Activated naive CD8-positive, alpha-beta T cell treated with anti-CD3 and anti-CD28 coated beads, Interleukin-2, amount 10 ng/mL, durations not matched to agents 7 days and 5 days (primary cell): ENCODE measurements at regions not wholly inside any gene's neighbourhood (a gene's known extent, or its start where the extent isn't known, plus 50 kb on each side); places are given as distances from the start of the nearest gene placed in this dataset.
"Not testable (repeated sequence)": the region's sequence is repeated elsewhere in the genome, so short reads cannot be mapped to it uniquely, and the experiment has no call there.

Source experiments
- ATAC-seq: fragments of 150-1000 bp; cut with Tn5 transposase; one replicate; pipeline ENCODE4 v1.10.0; 2021; ENCODE audit warnings: low read depth, moderate library complexity
- POLR2A ChIA-PET: fragments of 350-600 bp; sonication (Branson Sonifier 250); formaldehyde crosslinking; loops from one replicate; lab custom pipeline; 2021; ENCODE audit warnings: antibody characterized with exemption; lab: Charles Lee
- DNase-seq: peaks from one replicate; pipeline ENCODE4 v3.0.0; 2021
- H3K27ac Mint-ChIP-seq: one replicate; pipeline ENCODE4 v1.8.0; 2022; ENCODE audit warnings: mild to moderate bottlenecking, mixed read lengths
- H3K27me3 Mint-ChIP-seq: one replicate; pipeline ENCODE4 v1.8.0; 2022; ENCODE audit warnings: mild to moderate bottlenecking, moderate library complexity, mixed read lengths
- H3K36me3 Mint-ChIP-seq: one replicate; pipeline ENCODE4 v1.8.0; 2021; ENCODE audit warnings: mild to moderate bottlenecking, mixed read lengths
- H3K4me1 Mint-ChIP-seq: one replicate; pipeline ENCODE4 v1.8.0; 2021; ENCODE audit warnings: mixed read lengths
- H3K4me3 Mint-ChIP-seq: one replicate; pipeline ENCODE4 v1.8.0; 2022; ENCODE audit warnings: mild to moderate bottlenecking, moderate library complexity, mixed read lengths
- H3K9me3 Mint-ChIP-seq: one replicate; pipeline ENCODE4 v1.8.0; 2021; ENCODE audit warnings: mixed read lengths

- H3K27me3 Mint-ChIP-seq, H3K4me3 Mint-ChIP-seq, H3K9me3 Mint-ChIP-seq, POLR2A ChIA-PET, DNase-seq, ATAC-seq, H3K36me3 Mint-ChIP-seq, H3K4me1 Mint-ChIP-seq, H3K27ac Mint-ChIP-seq: not testable (repeated sequence)
Measured at GRCh38 chr6:121895731-121896130, 460.3 kb downstream of the GJA1 start.

GRCh38 chr6:121896363-121896762, 460.9 kb downstream of the GJA1 start:
- Mint-ChIP-seq H3K4me3 (no peak overlapping the region), H3K4me1 (no peaks in the 10 kb centered on the region), H3K27ac (no peak overlapping the region), H3K27me3 (no peaks in the 10 kb centered on the region), H3K9me3 (no peaks in the 10 kb centered on the region), H3K36me3 (no peaks in the 10 kb centered on the region)
- DNase-seq (no peak), ATAC-seq (no peak)
- POLR2A ChIA-PET: no interaction called here

- no peaks in the 10 kb centered on the region for H3K36me3 Mint-ChIP-seq
- no peak overlapping the region for H3K4me3 Mint-ChIP-seq
- no peak for ATAC-seq
- DNase-seq: no peak
- H3K4me1 Mint-ChIP-seq: no peaks in the 10 kb centered on the region
- no peaks in the 10 kb centered on the region for H3K27me3 Mint-ChIP-seq
- POLR2A ChIA-PET: no interaction called here
- no peak overlapping the region for H3K27ac Mint-ChIP-seq
- H3K9me3 Mint-ChIP-seq: no peaks in the 10 kb centered on the region
Measured at GRCh38 chr6:121896771-121897170, 461.3 kb downstream of the GJA1 start.

- Mint-ChIP-seq H3K27ac (no peak overlapping the region), H3K4me3 (no peak overlapping the region), H3K9me3 (no peaks in the 10 kb centered on the region), H3K27me3 (no peaks in the 10 kb centered on the region), H3K4me1 (no peaks in the 10 kb centered on the region), H3K36me3 (no peaks in the 10 kb centered on the region)
- DNase-seq (no peak), ATAC-seq (no peak)
- POLR2A ChIA-PET: no interaction called here
Measured at GRCh38 chr6:121897337-121897760, 461.9 kb downstream of the GJA1 start.

GRCh38 chr6:121901432-121901831, 466.0 kb downstream of the GJA1 start:
- H3K27ac Mint-ChIP-seq: no peak overlapping the region
- ATAC-seq (no peak), DNase-seq (no peak)
- no peaks in the 10 kb centered on the region for H3K4me1 Mint-ChIP-seq
- H3K9me3 Mint-ChIP-seq: no peaks in the 10 kb centered on the region
- POLR2A ChIA-PET: no interaction called here
- no peaks in the 10 kb centered on the region for H3K36me3 Mint-ChIP-seq
- no peaks in the 10 kb centered on the region for H3K27me3 Mint-ChIP-seq
- H3K4me3 Mint-ChIP-seq: no peak overlapping the region

- no peak for DNase-seq
- Mint-ChIP-seq H3K27ac (no peak overlapping the region), H3K36me3 (no peaks in the 10 kb centered on the region), H3K4me1 (no peaks in the 10 kb centered on the region), H3K4me3 (no peak overlapping the region), H3K27me3 (no peaks in the 10 kb centered on the region), H3K9me3 (peaks cover 2% of the 10 kb centered on the region)
- no peak for ATAC-seq
- POLR2A ChIA-PET: no interaction called here
Measured at GRCh38 chr6:121904559-121904958, 469.1 kb downstream of the GJA1 start.

GRCh38 chr6:121912905-121913304, 477.5 kb downstream of the GJA1 start:
- POLR2A ChIA-PET: no interaction called here
- H3K27me3 Mint-ChIP-seq: peaks cover 1% of the 10 kb centered on the region
- DNase-seq (no peak), ATAC-seq (no peak)
- no peaks in the 10 kb centered on the region for H3K36me3 Mint-ChIP-seq
- H3K4me3 Mint-ChIP-seq: no peak overlapping the region
- peaks cover 2% of the 10 kb centered on the region for H3K9me3 Mint-ChIP-seq
- H3K27ac Mint-ChIP-seq: no peak overlapping the region
- H3K4me1 Mint-ChIP-seq: no peaks in the 10 kb centered on the region

- Mint-ChIP-seq H3K9me3 (no peaks in the 10 kb centered on the region), H3K4me3 (no peak overlapping the region), H3K36me3 (no peaks in the 10 kb centered on the region), H3K27me3 (peaks cover 11% of the 10 kb centered on the region), H3K27ac (no peak overlapping the region), H3K4me1 (no peaks in the 10 kb centered on the region)
- POLR2A ChIA-PET: no interaction called here
- ATAC-seq (no peak), DNase-seq (no peak)
Measured at GRCh38 chr6:121917263-121917829, 481.9 kb downstream of the GJA1 start.

GRCh38 chr6:121917834-121918559, 481.5 kb upstream of the HSF2 start:
- POLR2A ChIA-PET: no interaction called here
- H3K27me3 Mint-ChIP-seq: peaks cover 11% of the 10 kb centered on the region
- no peaks in the 10 kb centered on the region for H3K36me3 Mint-ChIP-seq

GRCh38 chr6:121920616-121921015, 478.8 kb upstream of the HSF2 start:
- ATAC-seq (no peak), DNase-seq (no peak)
- no peaks in the 10 kb centered on the region for H3K36me3 Mint-ChIP-seq
- POLR2A ChIA-PET: interaction anchor here (0.5 kb wide), 1 partner anchor 57 kb away, joined by 5 read pairs; no protein-coding TSS in a partner anchor
- H3K4me1 Mint-ChIP-seq: peaks cover 5% of the 10 kb centered on the region
- H3K27ac Mint-ChIP-seq: no peak overlapping the region
- H3K4me3 Mint-ChIP-seq: no peak overlapping the region
- H3K27me3 Mint-ChIP-seq: peaks cover 9% of the 10 kb centered on the region
- no peaks in the 10 kb centered on the region for H3K9me3 Mint-ChIP-seq

More at GRCh38 chr6:121917834-121918559, 481.5 kb upstream of the HSF2 start:
- Mint-ChIP-seq H3K4me1 (no peaks in the 10 kb centered on the region), H3K4me3 (no peak overlapping the region), H3K27ac (no peak overlapping the region), H3K9me3 (no peaks in the 10 kb centered on the region)
- DNase-seq (no peak), ATAC-seq (no peak)

GRCh38 chr6:121925024-121925423, 474.4 kb upstream of the HSF2 start:
- H3K4me1 Mint-ChIP-seq: peaks cover 6% of the 10 kb centered on the region
- peaks cover 8% of the 10 kb centered on the region for H3K27me3 Mint-ChIP-seq
- H3K36me3 Mint-ChIP-seq: no peaks in the 10 kb centered on the region
- no peak overlapping the region for H3K27ac Mint-ChIP-seq
- POLR2A ChIA-PET: no interaction called here
- H3K9me3 Mint-ChIP-seq: no peaks in the 10 kb centered on the region
- H3K4me3 Mint-ChIP-seq: peak overlapping the region; percentile 37
- DNase-seq (no peak), ATAC-seq (peak; percentile 63)

- Mint-ChIP-seq H3K27ac (no peak overlapping the region), H3K4me3 (no peak overlapping the region), H3K36me3 (no peaks in the 10 kb centered on the region), H3K4me1 (peaks cover 6% of the 10 kb centered on the region), H3K27me3 (peaks cover 8% of the 10 kb centered on the region), H3K9me3 (no peaks in the 10 kb centered on the region)
- no peak for ATAC-seq
- DNase-seq: no peak
- POLR2A ChIA-PET: no interaction called here
Measured at GRCh38 chr6:121925534-121926255, 473.8 kb upstream of the HSF2 start.

- no peaks in the 10 kb centered on the region for H3K36me3 Mint-ChIP-seq
- no peak overlapping the region for H3K27ac Mint-ChIP-seq
- ATAC-seq (no peak), DNase-seq (no peak)
- H3K4me3 Mint-ChIP-seq: no peak overlapping the region
- H3K9me3 Mint-ChIP-seq: no peaks in the 10 kb centered on the region
- H3K27me3 Mint-ChIP-seq: peaks cover 12% of the 10 kb centered on the region
- POLR2A ChIA-PET: no interaction called here
- H3K4me1 Mint-ChIP-seq: peaks cover 6% of the 10 kb centered on the region
Measured at GRCh38 chr6:121929301-121929700, 470.2 kb upstream of the HSF2 start.
